ENCODE measurements at regions not wholly inside any gene's neighbourhood (a gene's known extent, or its start where the extent isn't known, plus 50 kb on each side); places are given as distances from the start of the nearest gene placed in this dataset.

GRCh38 chr11:115097796-115098408 lies 406.3 kb downstream of the CADM1 start:
- Histone ChIP-seq H3K4me2 (ENCODE audit: low read depth, low read length, poor library complexity, severe bottlenecking) (no peak overlapping the region), H3K4me3 (ENCODE audit: insufficient read depth, low read length, poor library complexity, severe bottlenecking) (no peak overlapping the region), H2AFZ (ENCODE audit: low read depth, low read length, severe bottlenecking) (no peak overlapping the region), H3K79me2 (ENCODE audit: insufficient read depth, low read length) (no peaks in the 10 kb centered on the region), H3K27ac (ENCODE audit: low read depth, low read length) (no peak overlapping the region), H3K9me3 (ENCODE audit: insufficient read depth, low read length) (no peaks in the 10 kb centered on the region), H3K9me2 (replicated peaks; ENCODE audit: insufficient read depth, low read length) (no peaks in the 10 kb centered on the region), H3K36me3 (ENCODE audit: low read length) (no peaks in the 10 kb centered on the region), H3K9ac (ENCODE audit: low read length) (no peak overlapping the region), H4K20me1 (ENCODE audit: low read depth, low read length) (no peaks in the 10 kb centered on the region), H3F3A (ENCODE audit: insufficient read depth) (no peaks in the 10 kb centered on the region), H3K27me3 (ENCODE audit: low read length) (no peaks in the 10 kb centered on the region)
- TF ChIP-seq CTCF (IDR thresholded peaks at IDR 0.05; ENCODE audit: insufficient read depth, low read length, poor library complexity, severe bottlenecking), result no peak
- no peak for TF ChIP-seq EZH2phosphoT487 (conservative IDR thresholded peaks at IDR 0.05; ENCODE audit: low read length)

- Histone ChIP-seq H4K20me1 (ENCODE audit: low read depth, low read length) (no peaks in the 10 kb centered on the region), H3K27me3 (ENCODE audit: low read length) (no peaks in the 10 kb centered on the region), H3K9me3 (ENCODE audit: insufficient read depth, low read length) (no peaks in the 10 kb centered on the region), H3K79me2 (ENCODE audit: insufficient read depth, low read length) (no peaks in the 10 kb centered on the region), H3K4me2 (ENCODE audit: low read depth, low read length, poor library complexity, severe bottlenecking) (no peak overlapping the region), H3K36me3 (ENCODE audit: low read length) (no peaks in the 10 kb centered on the region), H3F3A (ENCODE audit: insufficient read depth) (no peaks in the 10 kb centered on the region), H3K27ac (ENCODE audit: low read depth, low read length) (no peak overlapping the region), H3K9ac (ENCODE audit: low read length) (no peak overlapping the region), H3K4me3 (ENCODE audit: insufficient read depth, low read length, poor library complexity, severe bottlenecking) (no peak overlapping the region), H2AFZ (ENCODE audit: low read depth, low read length, severe bottlenecking) (no peak overlapping the region), H3K9me2 (replicated peaks; ENCODE audit: insufficient read depth, low read length) (no peaks in the 10 kb centered on the region)
- TF ChIP-seq CTCF (IDR thresholded peaks at IDR 0.05; ENCODE audit: insufficient read depth, low read length, poor library complexity, severe bottlenecking), result no peak
- TF ChIP-seq EZH2phosphoT487 (conservative IDR thresholded peaks at IDR 0.05; ENCODE audit: low read length), result no peak
Observed at GRCh38 chr11:115100706-115101105, 403.5 kb downstream of the CADM1 start.

GRCh38 chr11:115103921-115104320 lies 400.3 kb downstream of the CADM1 start:
- no peak overlapping the region for H2AFZ ChIP-seq (ENCODE audit: low read depth, low read length, severe bottlenecking)

More at GRCh38 chr11:115103921-115104320, 400.3 kb downstream of the CADM1 start:
- H3K4me3 ChIP-seq (ENCODE audit: insufficient read depth, low read length, poor library complexity, severe bottlenecking), result no peak overlapping the region
- H3K9me2 ChIP-seq (replicated peaks; ENCODE audit: insufficient read depth, low read length), result no peaks in the 10 kb centered on the region
- no peaks in the 10 kb centered on the region for H3K27me3 ChIP-seq (ENCODE audit: low read length)
- H3K27ac ChIP-seq (ENCODE audit: low read depth, low read length), result no peak overlapping the region
- H4K20me1 ChIP-seq (ENCODE audit: low read depth, low read length), result no peaks in the 10 kb centered on the region
- no peak overlapping the region for H3K4me2 ChIP-seq (ENCODE audit: low read depth, low read length, poor library complexity, severe bottlenecking)
- no peak for TF ChIP-seq CTCF (IDR thresholded peaks at IDR 0.05; ENCODE audit: insufficient read depth, low read length, poor library complexity, severe bottlenecking)
- TF ChIP-seq EZH2phosphoT487 (conservative IDR thresholded peaks at IDR 0.05; ENCODE audit: low read length), result no peak
- no peaks in the 10 kb centered on the region for H3F3A ChIP-seq (ENCODE audit: insufficient read depth)
- H3K9ac ChIP-seq (ENCODE audit: low read length), result no peak overlapping the region
- no peaks in the 10 kb centered on the region for H3K9me3 ChIP-seq (ENCODE audit: insufficient read depth, low read length)
- H3K36me3 ChIP-seq (ENCODE audit: low read length), result no peaks in the 10 kb centered on the region
- H3K79me2 ChIP-seq (ENCODE audit: insufficient read depth, low read length), result no peaks in the 10 kb centered on the region

Measured in SU-DHL-6 (cell line).